Stimulated activated CD4-positive, alpha-beta T cell treated with anti-CD3 and anti-CD28 coated beads, Interleukin-1b, Interleukin-23, amount 100 ng/mL, for 4 hours (primary cell): ENCODE measurements at regions not wholly inside any gene's neighbourhood (a gene's known extent, or its start where the extent isn't known, plus 50 kb on each side); places are given as distances from the start of the nearest gene placed in this dataset.

Experiments used
- DNase-seq, 2 donors: peaks; one replicate each; pipeline ENCODE4 v3.0.0-alpha.2; 2020; ENCODE audit warnings: low read depth in 2 of 2

GRCh38 chr5:86780018-86780417, 162.3 kb downstream of the COX7C start:
- DNase-seq = no peak

DNA sequence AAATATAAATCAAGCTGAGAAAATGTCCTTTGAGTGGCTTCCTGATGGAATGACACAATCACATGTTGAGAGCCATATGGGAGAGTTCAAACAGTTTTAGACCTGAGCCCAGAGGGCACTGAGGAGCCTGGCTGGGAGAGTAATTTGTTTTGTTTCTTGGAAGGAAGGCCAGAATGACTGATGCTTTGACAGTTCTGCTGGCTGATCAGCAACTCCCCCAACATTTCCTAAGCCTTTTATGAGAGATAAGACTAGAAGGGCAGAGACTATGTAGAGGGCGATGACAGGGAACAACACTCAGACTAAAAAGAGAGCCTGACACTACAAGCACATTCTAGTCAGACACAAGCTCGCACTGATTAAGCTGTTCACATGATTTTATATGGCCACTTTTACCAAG, 169.2 kb downstream of the COX7C start:
- no peak for DNase-seq

GRCh38 chr5:86795659-86796058, 177.9 kb downstream of the COX7C start:
- DNase-seq = no peak

- no peak for DNase-seq
Observed at GRCh38 chr5:86797677-86798076, 179.9 kb downstream of the COX7C start.

- DNase-seq = no peak
Observed at GRCh38 chr5:86806206-86806605, 188.5 kb downstream of the COX7C start.

GRCh38 chr5:86807046-86808031, 189.6 kb downstream of the COX7C start:
- DNase-seq = no peak

- no peak for DNase-seq
Observed at GRCh38 chr5:86814315-86814714, 196.6 kb downstream of the COX7C start.

DNA sequence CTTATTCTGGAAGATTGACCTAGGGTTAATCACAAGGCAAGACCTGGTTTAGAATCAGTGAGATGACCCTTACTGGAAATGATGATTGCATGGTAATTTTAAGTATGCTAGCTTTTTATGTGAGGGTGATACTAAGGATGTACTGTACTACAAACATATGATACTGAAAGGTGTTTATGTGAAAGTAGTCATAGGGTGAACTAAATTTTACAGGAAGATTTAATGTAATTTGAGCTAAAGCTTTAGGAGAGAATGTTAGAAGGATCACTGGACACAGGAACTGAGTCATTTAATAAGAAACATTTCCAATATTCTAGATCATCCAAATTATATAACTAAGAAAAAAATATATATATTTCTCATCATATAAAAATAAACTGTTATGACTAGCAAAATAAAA, 197.2 kb downstream of the COX7C start:
- DNase-seq = no peak

GRCh38 chr5:86824637-86825036, 206.9 kb downstream of the COX7C start:
- DNase-seq = no peak

- DNase-seq = no peak
Observed at GRCh38 chr5:86831128-86831527, 213.4 kb downstream of the COX7C start.

DNA sequence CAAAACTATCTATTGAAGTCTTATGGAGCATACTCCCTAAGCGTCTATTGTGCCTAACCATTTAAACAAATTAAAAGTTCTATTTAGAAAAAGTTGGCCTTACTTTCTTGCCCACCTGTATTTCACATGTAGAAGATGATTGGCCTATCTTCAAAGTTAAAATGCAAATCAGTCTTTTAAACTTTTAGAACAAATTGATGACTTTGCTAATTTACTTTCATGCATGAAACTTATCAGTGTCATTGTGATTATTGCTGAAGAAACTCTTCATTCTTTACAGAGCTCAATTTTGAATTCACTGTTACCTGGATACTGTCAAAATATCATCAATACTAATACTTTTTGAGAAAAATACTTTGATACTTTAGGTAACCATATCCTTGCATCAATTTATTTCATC, 216.1 kb downstream of the COX7C start:
- DNase-seq = no peak

- no peak for DNase-seq
Observed at GRCh38 chr5:86837610-86838009, 219.9 kb downstream of the COX7C start.

DNA sequence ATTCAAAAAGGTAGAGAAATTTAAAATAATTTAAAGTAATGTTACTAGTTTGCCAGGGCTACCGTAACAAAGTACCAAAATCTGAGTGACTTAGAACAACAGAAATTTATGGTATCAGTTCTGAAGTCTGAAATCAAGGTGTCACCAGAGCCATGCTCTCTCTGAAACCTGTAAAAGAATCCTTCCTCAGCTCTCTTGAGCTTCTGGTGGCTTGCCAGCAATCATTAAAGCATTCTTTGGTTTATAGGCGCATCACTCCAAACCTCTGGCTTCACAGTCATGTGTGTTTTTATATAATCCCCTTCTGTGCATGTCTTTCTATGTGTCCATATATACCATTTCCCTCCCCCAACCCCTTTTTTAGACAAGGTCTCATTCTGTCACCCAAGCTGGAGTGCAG, 220.3 kb downstream of the COX7C start:
- no peak for DNase-seq

GRCh38 chr5:86841000-86841644, 223.4 kb downstream of the COX7C start:
- DNase-seq = no peak

DNA sequence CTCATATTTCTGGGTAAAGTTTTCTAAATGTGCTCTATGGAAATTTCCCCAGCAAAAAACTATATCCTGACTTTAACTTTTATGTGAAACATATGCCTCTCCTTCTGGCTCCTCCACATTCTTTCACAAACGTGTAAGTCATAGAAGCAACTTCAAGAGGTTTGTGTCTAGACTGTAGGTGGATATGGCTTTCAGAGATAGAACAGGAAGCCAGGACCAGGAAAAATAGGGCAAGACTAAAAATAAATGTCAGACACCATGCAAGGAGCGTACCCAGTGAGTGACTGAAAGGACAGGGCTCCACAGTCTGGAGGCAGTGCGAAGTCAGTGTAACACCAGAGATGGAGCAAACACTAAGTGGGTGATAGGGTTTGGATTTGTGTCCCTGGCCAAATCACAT, 240.7 kb downstream of the COX7C start:
- no peak for DNase-seq

- no peak for DNase-seq
Observed at GRCh38 chr5:86861512-86861911, 243.8 kb downstream of the COX7C start.

DNA sequence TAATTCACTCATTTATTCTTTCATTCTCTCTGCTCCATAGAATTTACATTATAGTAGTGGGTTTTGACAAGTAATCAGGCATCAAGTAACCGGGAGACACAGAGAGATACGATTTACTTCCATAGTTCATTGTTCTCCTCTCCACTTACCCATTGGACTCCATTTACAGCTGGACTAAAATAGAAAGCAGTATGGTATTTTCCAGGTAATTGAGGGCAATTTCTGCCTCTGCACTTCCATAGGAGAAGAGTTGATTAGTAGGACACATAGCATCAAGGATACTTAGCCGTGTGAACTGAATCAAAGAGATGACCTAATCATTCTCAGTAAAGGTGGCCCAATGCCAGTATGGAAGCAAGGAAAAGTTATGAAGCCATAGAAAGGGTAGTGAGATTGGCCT, 244.4 kb downstream of the COX7C start:
- no peak for DNase-seq

GRCh38 chr5:86864051-86864450, 246.3 kb downstream of the COX7C start:
- DNase-seq = no peak

- no peak for DNase-seq
Observed at GRCh38 chr5:86865256-86865785, 247.6 kb downstream of the COX7C start.

DNA sequence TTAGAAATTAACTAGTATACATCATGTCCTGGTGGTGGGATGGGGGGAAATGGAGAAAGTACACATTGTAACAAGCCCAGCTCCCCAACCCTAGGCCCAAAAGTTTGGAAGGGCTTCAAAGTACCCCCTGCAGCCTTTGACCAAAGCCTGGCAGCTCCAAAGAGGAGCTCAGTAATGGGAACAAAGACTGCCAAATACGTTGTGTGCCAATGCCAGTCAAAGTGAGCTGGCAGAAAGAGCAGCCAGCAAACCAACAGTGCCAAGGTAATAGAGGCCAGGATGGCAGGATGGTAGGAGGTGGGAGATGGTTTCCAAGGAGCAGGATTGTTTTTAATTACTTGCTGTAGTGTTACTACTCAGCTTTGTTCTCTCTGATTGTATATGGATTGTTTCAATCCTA, 248.3 kb downstream of the COX7C start:
- DNase-seq = no peak

GRCh38 chr5:86869268-86869667, 251.5 kb downstream of the COX7C start:
- no peak for DNase-seq

GRCh38 chr5:86875539-86875938, 257.8 kb downstream of the COX7C start:
- no peak for DNase-seq

DNA sequence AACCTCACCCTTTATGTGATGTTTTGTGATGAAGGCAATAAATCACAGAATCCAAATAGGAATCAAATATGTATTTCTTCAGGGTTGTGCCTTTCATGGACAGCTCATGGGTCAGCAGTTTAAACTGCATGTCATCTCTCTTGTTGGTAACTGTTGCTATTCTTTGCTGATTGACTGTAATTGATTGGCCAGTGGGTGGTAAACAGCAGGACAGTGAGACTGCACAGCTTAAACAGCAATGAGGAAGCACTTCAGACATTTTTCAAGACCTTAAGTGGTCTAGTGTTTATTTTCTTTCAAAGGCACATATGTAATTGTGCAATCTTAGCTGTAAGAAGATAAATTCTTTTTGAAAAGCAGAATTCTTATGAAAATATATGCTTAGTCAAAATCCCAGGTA, 260.5 kb downstream of the COX7C start:
- DNase-seq = no peak
